GM18858 (cell line): ENCODE measurements at regions not wholly inside any gene's neighbourhood (a gene's known extent, or its start where the extent isn't known, plus 50 kb on each side); places are given as distances from the start of the nearest gene placed in this dataset.
A peak's percentile ranks its signal among the peaks of the same experiment; 100 is the strongest.
"Not testable (repeated sequence)": the region's sequence is repeated elsewhere in the genome, so short reads cannot be mapped to it uniquely, and the experiment has no call there.

Experiments
- ATAC-seq: cut with Tn5 transposase; IDR thresholded peaks from one replicate; pipeline ENCODE4 v1.9.1; 2021; ENCODE audit not compliant: unreplicated experiment

- not testable (repeated sequence) for ATAC-seq
Measured at GRCh38 chr3:20517316-20517715, 331.3 kb upstream of the SGO1 start.

DNA sequence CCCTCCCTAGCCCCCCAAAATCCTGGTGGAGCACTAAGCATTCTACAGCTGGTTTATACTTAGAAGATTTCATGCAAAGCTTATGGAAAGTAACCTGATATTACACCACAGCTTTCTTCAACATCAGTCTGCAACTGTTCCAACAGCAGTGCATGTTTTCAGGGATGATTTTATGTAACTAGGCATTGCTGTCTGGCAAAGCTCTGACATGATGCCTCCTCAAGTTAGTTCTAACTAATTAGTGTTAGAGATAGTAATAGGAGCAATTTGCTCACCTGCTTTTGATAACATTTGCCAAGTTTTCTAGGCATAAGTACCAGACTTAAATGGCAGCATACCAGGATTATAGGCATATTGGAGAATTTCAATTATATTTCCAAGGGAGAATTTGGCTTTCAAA is 330.3 kb upstream of the SGO1 start:
- no peak for ATAC-seq

- ATAC-seq, result no peak
Measured at GRCh38 chr3:20515834-20516233, 329.8 kb upstream of the SGO1 start.

- peak; percentile 91 for ATAC-seq
Measured at GRCh38 chr3:20511863-20512505, 326.0 kb upstream of the SGO1 start.

DNA sequence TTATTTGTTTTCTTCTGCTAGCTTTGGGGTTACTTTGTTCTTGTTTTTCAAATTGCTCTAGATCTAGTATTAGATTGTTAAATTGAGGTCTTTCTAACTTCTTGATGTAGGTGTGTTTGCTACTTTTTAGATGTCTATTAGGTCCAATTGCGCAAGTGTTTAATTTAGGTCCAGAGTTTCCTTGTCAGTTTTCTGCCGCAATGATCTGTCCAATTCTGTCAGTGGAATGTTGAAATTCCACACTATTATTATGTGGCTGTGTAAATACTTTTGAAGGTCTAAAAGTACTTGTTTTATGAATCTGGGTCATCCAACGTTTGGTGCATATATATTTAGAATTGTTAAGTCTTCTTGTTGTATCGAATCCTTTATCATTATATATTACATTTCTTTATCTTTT is 324.4 kb upstream of the SGO1 start:
- no peak for ATAC-seq

DNA sequence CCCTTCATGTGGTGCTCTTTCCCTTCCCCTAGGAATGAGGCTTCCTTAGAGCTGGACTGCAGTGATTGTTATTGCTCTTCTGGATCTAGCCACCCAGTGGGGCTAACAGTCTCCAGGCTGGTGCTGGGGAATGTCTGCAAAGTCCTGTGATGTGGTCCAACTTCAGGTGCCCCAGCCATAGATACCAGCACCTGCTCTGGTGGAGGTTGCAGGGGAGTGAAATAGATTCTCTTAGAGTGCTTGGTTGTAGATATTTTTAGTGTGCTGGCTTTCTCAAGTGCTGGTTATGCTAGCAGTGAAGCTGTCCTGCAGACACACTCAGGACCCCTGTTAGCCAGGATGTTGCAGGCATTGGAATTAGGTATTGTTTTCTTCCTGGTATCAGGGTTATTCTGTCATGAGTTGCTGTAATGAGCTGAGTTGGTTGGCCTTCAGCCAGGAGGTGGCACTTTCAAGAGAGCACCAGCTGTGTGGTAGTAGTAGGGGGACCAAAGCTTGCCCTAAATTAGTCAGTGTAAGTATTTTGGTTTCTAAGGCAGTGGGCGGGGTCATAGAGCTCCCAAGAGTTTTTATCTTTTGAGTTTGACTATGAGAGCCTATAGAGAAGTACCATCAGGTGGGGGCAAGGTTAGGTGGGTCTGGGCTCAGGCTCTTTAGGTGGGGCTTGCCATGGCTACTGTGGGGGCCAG is 317.5 kb upstream of the SGO1 start:
- peak; percentile 48 for ATAC-seq

DNA sequence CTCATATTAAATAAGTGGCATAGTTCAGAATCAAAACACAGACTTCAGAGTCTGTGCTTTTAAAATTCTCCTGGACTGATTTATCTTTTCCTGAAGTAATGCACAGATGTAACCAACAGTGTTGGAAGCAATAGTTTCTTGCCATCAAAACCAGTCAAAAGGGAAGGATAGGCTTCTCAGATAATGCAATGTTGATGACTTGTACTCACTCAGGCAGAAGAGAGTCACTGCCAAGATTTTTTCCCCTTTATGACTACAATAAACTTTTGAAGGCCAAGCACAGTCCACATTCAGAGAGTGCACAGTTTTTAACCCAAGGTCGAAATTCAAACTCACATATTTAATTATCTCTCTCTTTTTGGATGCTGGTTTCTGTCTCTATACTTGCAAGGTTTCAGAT is 305.0 kb upstream of the SGO1 start:
- no peak for ATAC-seq

GRCh38 chr3:20488151-20488550 is 302.1 kb upstream of the SGO1 start:
- no peak for ATAC-seq

- ATAC-seq, result no peak
Measured at GRCh38 chr3:20484126-20484525, 298.1 kb upstream of the SGO1 start.

GRCh38 chr3:20482350-20482749 is 296.3 kb upstream of the SGO1 start:
- ATAC-seq, result no peak

DNA sequence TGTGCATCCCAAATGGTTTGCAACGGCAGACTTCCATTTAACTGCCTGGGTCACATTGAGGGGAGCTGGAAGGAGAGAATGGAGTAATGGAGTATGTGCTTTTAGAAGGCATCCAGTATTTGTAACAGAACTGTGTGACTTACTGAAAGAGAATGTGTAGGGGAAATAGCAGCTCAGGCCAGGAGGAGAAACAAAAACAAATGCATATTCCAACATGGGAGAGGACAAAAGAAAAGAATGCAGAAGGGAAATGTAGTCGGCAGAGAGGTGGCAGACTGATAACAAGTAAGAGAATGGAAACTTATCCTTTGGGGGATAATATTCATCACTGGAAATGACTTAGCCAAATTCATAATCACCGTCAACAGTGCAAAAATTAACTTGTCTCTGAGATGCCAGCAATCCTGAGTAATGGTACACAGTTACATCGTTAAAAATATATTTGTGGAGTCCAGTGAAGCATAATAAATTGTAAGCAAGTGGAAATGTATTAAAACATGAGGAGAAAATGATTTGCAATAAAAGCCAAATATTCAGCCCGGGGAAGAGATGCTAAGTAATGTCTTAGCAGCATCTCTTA is 294.9 kb upstream of the SGO1 start:
- no peak for ATAC-seq

GRCh38 chr3:20478436-20478835 is 292.4 kb upstream of the SGO1 start:
- ATAC-seq, result no peak

- not testable (repeated sequence) for ATAC-seq
Measured at GRCh38 chr3:20464237-20464636, 278.2 kb upstream of the SGO1 start.

GRCh38 chr3:20462723-20463122 is 276.7 kb upstream of the SGO1 start:
- ATAC-seq, result no peak

DNA sequence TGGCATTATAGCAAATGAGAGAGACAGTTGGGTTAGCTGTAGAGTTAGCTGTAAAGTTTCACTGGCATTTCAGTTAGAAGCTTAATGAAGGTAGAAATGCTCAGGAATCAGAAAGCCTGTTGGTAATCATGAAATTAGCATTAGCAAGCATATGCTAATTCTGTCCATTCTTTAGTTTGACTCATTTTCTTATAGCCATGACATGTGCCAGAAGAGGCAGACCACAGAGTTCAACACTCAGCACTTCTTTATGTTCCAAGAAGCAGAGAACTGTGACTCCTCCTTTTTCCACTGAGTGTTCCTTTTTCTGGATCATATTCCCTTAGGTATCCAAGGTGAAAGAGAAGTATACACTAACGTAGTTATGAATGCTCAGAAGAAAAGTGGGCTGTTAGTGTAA is 276.2 kb upstream of the SGO1 start:
- no peak for ATAC-seq

GRCh38 chr3:20458994-20459716 is 273.1 kb upstream of the SGO1 start:
- no peak for ATAC-seq

DNA sequence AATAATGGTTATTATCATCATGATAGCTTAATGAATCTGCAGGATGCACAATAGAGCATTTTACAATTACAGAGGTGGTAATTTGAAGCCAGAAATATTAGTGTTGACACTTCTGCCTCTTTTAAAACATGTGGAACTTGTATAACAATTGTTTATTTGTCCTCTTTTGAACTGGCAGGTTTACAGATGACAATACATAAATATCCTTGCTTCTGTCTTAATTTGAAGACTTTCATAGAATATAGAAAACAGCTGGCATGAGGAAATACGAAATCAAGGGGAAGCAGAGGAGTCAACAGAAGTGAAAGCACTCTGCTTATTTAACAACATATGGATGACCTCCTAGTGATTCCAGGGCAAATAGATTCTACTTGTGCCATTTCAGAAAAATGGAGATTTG is 270.5 kb upstream of the SGO1 start:
- no peak for ATAC-seq

- ATAC-seq, result no peak
Measured at GRCh38 chr3:20451170-20451569, 265.2 kb upstream of the SGO1 start.

GRCh38 chr3:20450611-20451010 is 264.6 kb upstream of the SGO1 start:
- no peak for ATAC-seq

DNA sequence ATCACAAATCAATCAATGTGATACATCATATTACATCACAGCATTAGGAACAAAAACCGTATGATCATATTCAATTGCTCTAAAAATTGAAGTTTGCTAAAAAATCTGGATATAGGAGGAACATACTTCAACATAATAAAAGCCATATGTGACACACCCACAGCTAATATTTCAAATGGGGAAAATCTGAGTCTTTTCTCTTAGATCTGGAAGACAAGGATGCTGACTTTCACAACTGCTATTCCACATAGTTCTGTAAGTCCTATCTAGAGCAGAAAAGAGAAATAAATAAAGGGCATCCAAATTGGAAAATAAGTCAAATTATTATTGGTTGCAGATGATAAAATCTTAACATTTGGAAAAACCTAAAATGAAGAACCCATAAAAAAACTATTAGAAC is 256.8 kb upstream of the SGO1 start:
- no peak for ATAC-seq

DNA sequence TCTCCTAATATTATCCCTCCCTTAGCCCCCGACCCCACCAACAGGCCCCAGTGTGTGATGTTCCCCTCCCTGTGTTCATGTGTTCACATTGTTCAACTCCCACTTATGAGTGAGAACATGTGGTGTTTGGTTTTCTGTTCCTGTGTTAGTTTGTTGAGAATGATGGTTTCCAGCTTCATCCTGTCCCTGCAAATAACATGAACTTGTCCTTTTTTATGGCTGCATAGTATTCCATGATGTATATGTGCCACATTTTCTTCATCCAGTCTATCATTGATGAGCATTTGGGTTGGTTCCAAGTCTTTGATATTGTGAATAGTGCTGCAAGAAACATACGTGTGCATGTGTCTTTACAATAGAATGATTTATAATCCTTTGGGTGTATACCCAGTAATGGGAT is 241.3 kb upstream of the SGO1 start:
- ATAC-seq, result not testable (repeated sequence)

- no peak for ATAC-seq
Measured at GRCh38 chr3:20425138-20425537, 239.1 kb upstream of the SGO1 start.
